Right atrium auricular region (tissue), 2 donors: ENCODE measurements at regions not wholly inside any gene's neighbourhood (a gene's known extent, or its start where the extent isn't known, plus 50 kb on each side); places are given as distances from the start of the nearest gene placed in this dataset.

Source experiments
- DNase-seq: peaks from one replicate; pipeline ENCODE4 v3.0.0-alpha.2; 2019; ENCODE audit warnings: low spot score
- H3K27ac ChIP-seq, 2 donors: fragments of 200-600 bp; sonication (generic); 1 replicate in 1 of 2; 2 replicates in 1 of 2; pipeline ENCODE4 v1.5.1; 2016 to 2019
- H3K27me3 ChIP-seq, 2 donors: fragments of 200-600 bp; sonication (generic); one replicate each; pipeline versions ENCODE4 v1.5.1 to v1.6.0; 2017 to 2019
- H3K36me3 ChIP-seq: fragments of 200-600 bp; sonication (generic); one replicate; pipeline ENCODE4 v1.5.1; 2016
- H3K4me1 ChIP-seq, 2 donors: fragments of 200-600 bp; sonication (generic); one replicate each; pipeline versions ENCODE4 v1.5.1 to v1.6.0; 2017 to 2019
- H3K4me3 ChIP-seq, 2 donors: fragments of 200-600 bp; sonication (generic); 1 replicate in 1 of 2; 2 replicates in 1 of 2; pipeline ENCODE4 v1.5.1; 2017 to 2019; ENCODE audit warnings: mild to moderate bottlenecking in 1 of 2, moderate library complexity in 1 of 2
- H3K9me3 ChIP-seq, 2 donors: fragments of 200-600 bp; sonication (generic); one replicate each; pipeline ENCODE4 v1.5.1; 2019
- CTCF ChIP-seq, 2 donors: fragments of 200-600 bp; sonication (generic); IDR thresholded peaks; one replicate each; pipeline ENCODE4 v1.5.1; 2019; ENCODE audit warnings: antibody characterized with exemption in 2 of 2

GRCh38 chr16:35142147-35142808, 1682.9 kb downstream of the TP53TG3F start:
- H3K4me3 ChIP-seq = no peak overlapping the region
- DNase-seq = no peak
- H3K27me3 ChIP-seq = no peaks in the 10 kb centered on the region
- no peaks in the 10 kb centered on the region for H3K4me1 ChIP-seq
- no peak for TF ChIP-seq CTCF (IDR thresholded peaks at IDR 0.05)
- H3K9me3 ChIP-seq = no peaks in the 10 kb centered on the region
- no peak overlapping the region for H3K27ac ChIP-seq
- H3K36me3 ChIP-seq = no peaks in the 10 kb centered on the region

GRCh38 chr16:35142809-35143192, 1683.4 kb downstream of the TP53TG3F start:
- Histone ChIP-seq H3K27ac (no peak overlapping the region), H3K36me3 (no peaks in the 10 kb centered on the region), H3K9me3 (no peaks in the 10 kb centered on the region), H3K4me3 (no peak overlapping the region), H3K4me1 (no peaks in the 10 kb centered on the region), H3K27me3 (no peaks in the 10 kb centered on the region)
- no peak for TF ChIP-seq CTCF (IDR thresholded peaks at IDR 0.05)
- DNase-seq = no peak

- no peaks in the 10 kb centered on the region for H3K27me3 ChIP-seq
- no peaks in the 10 kb centered on the region for H3K9me3 ChIP-seq
- H3K27ac ChIP-seq = no peak overlapping the region
- H3K36me3 ChIP-seq = no peaks in the 10 kb centered on the region
- H3K4me1 ChIP-seq = no peaks in the 10 kb centered on the region
- no peak overlapping the region for H3K4me3 ChIP-seq
- no peak for DNase-seq
- TF ChIP-seq CTCF (IDR thresholded peaks at IDR 0.05) = no peak
Observed at GRCh38 chr16:35144212-35144932, 1685.0 kb downstream of the TP53TG3F start.

GRCh38 chr16:35146031-35146710, 1686.8 kb downstream of the TP53TG3F start:
- Histone ChIP-seq H3K9me3 (no peaks in the 10 kb centered on the region), H3K27ac (no peak overlapping the region), H3K27me3 (no peaks in the 10 kb centered on the region), H3K4me1 (no peaks in the 10 kb centered on the region), H3K4me3 (no peak overlapping the region), H3K36me3 (no peaks in the 10 kb centered on the region)
- DNase-seq = no peak
- no peak for TF ChIP-seq CTCF (IDR thresholded peaks at IDR 0.05)

- no peaks in the 10 kb centered on the region for H3K9me3 ChIP-seq
- no peak overlapping the region for H3K4me3 ChIP-seq
- no peak for DNase-seq
- H3K36me3 ChIP-seq = no peaks in the 10 kb centered on the region
- no peaks in the 10 kb centered on the region for H3K4me1 ChIP-seq
- H3K27me3 ChIP-seq = no peaks in the 10 kb centered on the region
- no peak for TF ChIP-seq CTCF (IDR thresholded peaks at IDR 0.05)
- no peak overlapping the region for H3K27ac ChIP-seq
Observed at GRCh38 chr16:35146723-35147458, 1687.5 kb downstream of the TP53TG3F start.
